ENCODE measurements at regions not wholly inside any gene's neighbourhood (a gene's known extent, or its start where the extent isn't known, plus 50 kb on each side); places are given as distances from the start of the nearest gene placed in this dataset.

GRCh38 chr2:62441421-62441820 lies 64.6 kb downstream of the TMEM17 start:
- H3K27me3 ChIP-seq (ENCODE audit: control insufficient read depth, insufficient read depth, low read length), result peaks cover 33% of the 10 kb centered on the region
- POLR2A ChIA-PET, result no interaction called here
- H3K9me3 ChIP-seq (ENCODE audit: control insufficient read depth, insufficient read depth, low read length), result no peaks in the 10 kb centered on the region
- CTCF ChIA-PET, result interaction anchor here (1.0 kb wide), 1 partner anchor 15 kb away, joined by 4 read pairs; no protein-coding TSS in a partner anchor
- no peak overlapping the region for H3K27ac ChIP-seq (ENCODE audit: low read depth, low read length)
- no peak overlapping the region for H3K4me3 ChIP-seq (ENCODE audit: low read depth, low read length)
- no peak for DNase-seq (ENCODE audit: low read depth, low spot score)
- TF ChIP-seq, protein P1, sequence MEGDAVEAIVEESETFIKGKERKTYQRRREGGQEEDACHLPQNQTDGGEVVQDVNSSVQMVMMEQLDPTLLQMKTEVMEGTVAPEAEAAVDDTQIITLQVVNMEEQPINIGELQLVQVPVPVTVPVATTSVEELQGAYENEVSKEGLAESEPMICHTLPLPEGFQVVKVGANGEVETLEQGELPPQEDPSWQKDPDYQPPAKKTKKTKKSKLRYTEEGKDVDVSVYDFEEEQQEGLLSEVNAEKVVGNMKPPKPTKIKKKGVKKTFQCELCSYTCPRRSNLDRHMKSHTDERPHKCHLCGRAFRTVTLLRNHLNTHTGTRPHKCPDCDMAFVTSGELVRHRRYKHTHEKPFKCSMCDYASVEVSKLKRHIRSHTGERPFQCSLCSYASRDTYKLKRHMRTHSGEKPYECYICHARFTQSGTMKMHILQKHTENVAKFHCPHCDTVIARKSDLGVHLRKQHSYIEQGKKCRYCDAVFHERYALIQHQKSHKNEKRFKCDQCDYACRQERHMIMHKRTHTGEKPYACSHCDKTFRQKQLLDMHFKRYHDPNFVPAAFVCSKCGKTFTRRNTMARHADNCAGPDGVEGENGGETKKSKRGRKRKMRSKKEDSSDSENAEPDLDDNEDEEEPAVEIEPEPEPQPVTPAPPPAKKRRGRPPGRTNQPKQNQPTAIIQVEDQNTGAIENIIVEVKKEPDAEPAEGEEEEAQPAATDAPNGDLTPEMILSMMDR (IDR thresholded peaks at IDR 0.05; ENCODE audit: low read depth, low read length), result no peak

GRCh38 chr2:62440281-62440946 lies 65.6 kb downstream of the TMEM17 start:
- Histone ChIP-seq H3K4me3 (ENCODE audit: low read depth, low read length) (no peak overlapping the region), H3K27ac (ENCODE audit: low read depth, low read length) (no peak overlapping the region), H3K9me3 (ENCODE audit: control insufficient read depth, insufficient read depth, low read length) (no peaks in the 10 kb centered on the region), H3K27me3 (ENCODE audit: control insufficient read depth, insufficient read depth, low read length) (peaks cover 34% of the 10 kb centered on the region)
- ChIA-PET CTCF (interaction anchor here (1.0 kb wide), 1 partner anchor 17 kb away, joined by 3 read pairs; no protein-coding TSS in a partner anchor), POLR2A (no interaction called here)
- no peak for DNase-seq (ENCODE audit: low read depth, low spot score)
- TF ChIP-seq, protein P1 (IDR thresholded peaks at IDR 0.05; ENCODE audit: low read depth, low read length), result no peak

DNA sequence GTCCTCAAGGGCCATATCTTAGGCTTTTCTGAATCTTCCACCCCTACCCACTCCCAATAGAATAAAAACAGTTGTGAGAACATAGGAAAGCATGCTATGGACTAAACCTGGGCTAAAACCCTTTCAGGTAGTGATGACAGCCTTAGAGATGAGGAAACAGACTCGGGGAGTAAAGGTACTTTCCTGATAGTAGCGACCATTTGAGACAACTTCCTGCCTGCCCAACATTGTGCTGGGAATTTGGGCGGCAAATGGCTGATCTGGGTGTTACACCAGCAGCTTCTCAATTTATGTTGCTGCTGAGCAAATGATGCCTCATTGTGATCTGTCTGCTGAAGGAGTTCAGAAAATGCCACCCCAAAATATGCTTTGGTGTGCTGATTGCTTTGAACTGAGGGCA lies 66.6 kb downstream of the TMEM17 start:
- CTCF ChIA-PET, result interaction anchor here (1.0 kb wide), 2 partner anchors 17 to 18 kb away, joined by 3 read pairs; no protein-coding TSS in a partner anchor
- no peak overlapping the region for H3K27ac ChIP-seq (ENCODE audit: low read depth, low read length)
- POLR2A ChIA-PET, result no interaction called here
- TF ChIP-seq, protein P1 (IDR thresholded peaks at IDR 0.05; ENCODE audit: low read depth, low read length), result no peak
- H3K9me3 ChIP-seq (ENCODE audit: control insufficient read depth, insufficient read depth, low read length), result no peaks in the 10 kb centered on the region
- no peak for DNase-seq (ENCODE audit: low read depth, low spot score)
- H3K4me3 ChIP-seq (ENCODE audit: low read depth, low read length), result no peak overlapping the region
- peaks cover 36% of the 10 kb centered on the region for H3K27me3 ChIP-seq (ENCODE audit: control insufficient read depth, insufficient read depth, low read length)

DNA sequence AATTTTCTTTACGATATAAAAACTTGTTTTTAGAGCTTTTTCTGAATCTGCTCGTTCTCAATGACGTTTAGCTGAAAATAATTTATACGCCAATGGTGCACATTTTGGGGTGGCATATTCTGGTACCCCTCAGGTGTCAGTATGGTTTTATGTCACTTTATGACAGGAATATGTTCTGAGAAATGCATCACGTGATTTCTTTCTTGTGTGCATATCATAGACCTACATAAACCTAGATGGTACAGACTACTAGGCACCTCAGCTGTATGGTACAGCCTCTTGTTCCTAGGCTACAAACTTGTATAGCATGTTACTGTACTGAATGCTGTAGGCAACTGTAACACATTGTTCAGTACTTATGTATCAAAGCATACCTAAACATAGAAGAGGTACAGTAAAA lies 68.2 kb downstream of the TMEM17 start:
- ChIA-PET POLR2A (no interaction called here), CTCF (interaction anchor here (0.6 kb wide), 1 partner anchor 361 kb away, joined by 7 read pairs; no protein-coding TSS in a partner anchor)
- TF ChIP-seq, protein P1 (IDR thresholded peaks at IDR 0.05; ENCODE audit: low read depth, low read length), result no peak
- no peak overlapping the region for H3K27ac ChIP-seq (ENCODE audit: low read depth, low read length)
- H3K27me3 ChIP-seq (ENCODE audit: control insufficient read depth, insufficient read depth, low read length), result peaks cover 29% of the 10 kb centered on the region
- H3K4me3 ChIP-seq (ENCODE audit: low read depth, low read length), result no peak overlapping the region
- H3K9me3 ChIP-seq (ENCODE audit: control insufficient read depth, insufficient read depth, low read length), result peaks cover 4% of the 10 kb centered on the region
- no peak for DNase-seq (ENCODE audit: low read depth, low spot score)

DNA sequence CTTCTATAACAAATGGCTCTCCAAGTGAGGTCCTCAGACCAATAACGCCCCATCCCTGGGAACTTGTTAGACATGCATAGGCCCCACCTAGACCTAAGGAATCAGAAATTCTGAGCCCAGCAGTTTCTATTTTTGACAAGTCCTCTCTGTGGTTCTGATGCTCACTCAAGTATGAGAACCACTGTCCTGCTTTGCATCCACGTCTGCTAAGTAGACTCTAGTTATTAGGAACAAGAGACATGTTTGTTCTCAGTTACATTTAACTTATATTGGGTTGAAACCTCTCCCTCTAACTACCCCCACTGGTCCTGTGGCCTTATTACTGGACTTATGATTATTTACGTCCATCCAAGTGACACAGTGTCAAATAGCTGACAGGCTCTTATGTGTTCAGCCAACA lies 70.3 kb downstream of the TMEM17 start:
- Histone ChIP-seq H3K27me3 (ENCODE audit: control insufficient read depth, insufficient read depth, low read length) (peaks cover 19% of the 10 kb centered on the region), H3K9me3 (ENCODE audit: control insufficient read depth, insufficient read depth, low read length) (peaks cover 5% of the 10 kb centered on the region), H3K27ac (ENCODE audit: low read depth, low read length) (no peak overlapping the region), H3K4me3 (ENCODE audit: low read depth, low read length) (no peak overlapping the region)
- TF ChIP-seq, protein P1 (IDR thresholded peaks at IDR 0.05; ENCODE audit: low read depth, low read length), result no peak
- no peak for DNase-seq (ENCODE audit: low read depth, low spot score)
- ChIA-PET POLR2A (no interaction called here), CTCF (interaction anchor here (0.5 kb wide), 1 partner anchor 27 kb away, joined by 8 read pairs; no protein-coding TSS in a partner anchor)

Measured in AG04450 (cell line).